Activated T-cell treated with anti-CD3 and anti-CD28 coated beads, Interleukin-2, amount 50 U/mL, for 1 hour (primary cell): ENCODE measurements at regions not wholly inside any gene's neighbourhood (a gene's known extent, or its start where the extent isn't known, plus 50 kb on each side); places are given as distances from the start of the nearest gene placed in this dataset.
"Not testable (repeated sequence)": the region's sequence is repeated elsewhere in the genome, so short reads cannot be mapped to it uniquely, and the experiment has no call there.

Experiments used
- DNase-seq: peaks from one replicate; pipeline ENCODE4 v3.0.0-alpha.2; 2020

- DNase-seq = no peak
Observed at GRCh38 chr5:28414619-28415018, 1376.2 kb upstream of the CDH9 start.

- no peak for DNase-seq
Observed at GRCh38 chr5:28408651-28409050, 1370.3 kb upstream of the CDH9 start.

GRCh38 chr5:28408186-28408585 is 1369.8 kb upstream of the CDH9 start:
- no peak for DNase-seq

GRCh38 chr5:28404363-28405071 is 1366.1 kb upstream of the CDH9 start:
- DNase-seq = no peak

GRCh38 chr5:28403846-28404245 is 1365.5 kb upstream of the CDH9 start:
- DNase-seq = no peak

- no peak for DNase-seq
Observed at GRCh38 chr5:28402590-28403301, 1364.4 kb upstream of the CDH9 start.

- DNase-seq = no peak
Observed at GRCh38 chr5:28400076-28400475, 1361.7 kb upstream of the CDH9 start.

GRCh38 chr5:28399211-28399610 is 1360.8 kb upstream of the CDH9 start:
- DNase-seq = no peak

- DNase-seq = no peak
Observed at GRCh38 chr5:28398185-28398584, 1359.8 kb upstream of the CDH9 start.

GRCh38 chr5:28397502-28397941 is 1359.1 kb upstream of the CDH9 start:
- no peak for DNase-seq

- DNase-seq = no peak
Observed at GRCh38 chr5:28391277-28391676, 1352.9 kb upstream of the CDH9 start.

GRCh38 chr5:28390341-28390740 is 1352.0 kb upstream of the CDH9 start:
- DNase-seq = no peak

- DNase-seq = not testable (repeated sequence)
Observed at GRCh38 chr5:28389727-28390126, 1351.3 kb upstream of the CDH9 start.

GRCh38 chr5:28388428-28388827 is 1350.0 kb upstream of the CDH9 start:
- no peak for DNase-seq

GRCh38 chr5:28386712-28387111 is 1348.3 kb upstream of the CDH9 start:
- DNase-seq = no peak

- DNase-seq = no peak
Observed at GRCh38 chr5:28380167-28380566, 1341.8 kb upstream of the CDH9 start.

- DNase-seq = no peak
Observed at GRCh38 chr5:28374492-28374967, 1336.1 kb upstream of the CDH9 start.

GRCh38 chr5:28370896-28371295 is 1332.5 kb upstream of the CDH9 start:
- DNase-seq = no peak

GRCh38 chr5:28369418-28369817 is 1331.0 kb upstream of the CDH9 start:
- no peak for DNase-seq

GRCh38 chr5:28355831-28356230 is 1317.4 kb upstream of the CDH9 start:
- no peak for DNase-seq

- no peak for DNase-seq
Observed at GRCh38 chr5:28346696-28347095, 1308.3 kb upstream of the CDH9 start.

GRCh38 chr5:28344836-28345433 is 1306.5 kb upstream of the CDH9 start:
- DNase-seq = no peak

GRCh38 chr5:28329176-28329575 is 1290.8 kb upstream of the CDH9 start:
- no peak for DNase-seq

GRCh38 chr5:28328681-28329080 is 1290.3 kb upstream of the CDH9 start:
- no peak for DNase-seq
